CD4-positive, CD25-positive, alpha-beta regulatory T cell (primary cell): ENCODE measurements at regions not wholly inside any gene's neighbourhood (a gene's known extent, or its start where the extent isn't known, plus 50 kb on each side); places are given as distances from the start of the nearest gene placed in this dataset.

ENCODE experiments used
- ATAC-seq, 2 donors: fragments of 150-1000 bp; cut with Tn5 transposase; one replicate each; pipeline ENCODE4 v1.10.0; 2021; ENCODE audit warnings: low read depth in 2 of 2, moderate number of reproducible peaks in 2 of 2, moderate library complexity in 1 of 2
- DNase-seq, 3 donors: peaks; one replicate each; pipeline versions ENCODE4 v3.0.0 to v3.0.0-alpha.2; 2012 to 2022; ENCODE audit warnings: mixed read lengths in 1 of 3
- H3K27ac ChIP-seq: one replicate; pipeline ENCODE4 v1.7.0; 2013; ENCODE audit warnings: mild to moderate bottlenecking, low read length; ENCODE audit not compliant: insufficient read depth, poor library complexity, severe bottlenecking
- H3K27me3 ChIP-seq: one replicate; pipeline ENCODE4 v1.7.0; 2013; ENCODE audit warnings: low read length; ENCODE audit not compliant: control insufficient read depth, insufficient read depth
- H3K36me3 ChIP-seq: one replicate; pipeline ENCODE4 v1.7.0; 2013; ENCODE audit warnings: mild to moderate bottlenecking, low read length, moderate library complexity; ENCODE audit not compliant: control insufficient read depth, insufficient read depth
- H3K4me1 ChIP-seq: 2 replicates; pipeline ENCODE4 v1.7.0; 2013; ENCODE audit warnings: mild to moderate bottlenecking, low read length; ENCODE audit not compliant: insufficient read depth, control insufficient read depth, poor library complexity, severe bottlenecking
- H3K4me3 ChIP-seq: one replicate; pipeline ENCODE4 v1.7.0; 2013; ENCODE audit warnings: low read depth, mild to moderate bottlenecking, low read length, moderate library complexity
- H3K9me3 ChIP-seq, 2 experiments: 1 replicate in 1 of 2; 2 replicates in 1 of 2; pipeline ENCODE4 v1.7.0; 2013; ENCODE audit warnings: low read length in 2 of 2, mild to moderate bottlenecking in 1 of 2, moderate library complexity in 1 of 2; ENCODE audit not compliant: control insufficient read depth in 2 of 2
- H3K27ac Mint-ChIP-seq, 3 donors: one replicate each; pipeline ENCODE4 v1.8.0; 2020 to 2022; ENCODE audit warnings: mild to moderate bottlenecking in 3 of 3, mixed read lengths in 3 of 3, moderate library complexity in 2 of 3
- H3K27me3 Mint-ChIP-seq: one replicate; pipeline ENCODE4 v1.8.0; 2022; ENCODE audit warnings: mild to moderate bottlenecking, mixed read lengths
- H3K36me3 Mint-ChIP-seq: one replicate; pipeline ENCODE4 v1.8.0; 2020; ENCODE audit warnings: mixed read lengths
- H3K4me1 Mint-ChIP-seq, 4 donors: one replicate each; pipeline ENCODE4 v1.8.0; 2020 to 2022; ENCODE audit warnings: mixed read lengths in 4 of 4, mild to moderate bottlenecking in 1 of 4
- H3K4me3 Mint-ChIP-seq, 4 donors: one replicate each; pipeline ENCODE4 v1.8.0; 2020 to 2022; ENCODE audit warnings: mild to moderate bottlenecking in 4 of 4, mixed read lengths in 4 of 4, moderate library complexity in 3 of 4
- H3K9me3 Mint-ChIP-seq, 7 donors: one replicate each; pipeline ENCODE4 v1.8.0; 2020 to 2022; ENCODE audit warnings: mixed read lengths in 7 of 7, mild to moderate bottlenecking in 3 of 7, moderate library complexity in 2 of 7

- no peak overlapping the region for H3K27ac ChIP-seq
- H3K9me3 Mint-ChIP-seq: peaks cover 2 to 12% (median 5%) of the 10 kb centered on the region in 7 donors
- no peaks in the 10 kb centered on the region for H3K4me1 Mint-ChIP-seq
- no peak for DNase-seq
- H3K4me3 Mint-ChIP-seq: no peak overlapping the region
- no peaks in the 10 kb centered on the region for H3K4me1 ChIP-seq
- no peak for ATAC-seq
- no peaks in the 10 kb centered on the region for H3K36me3 ChIP-seq
- H3K4me3 ChIP-seq: no peak overlapping the region
- H3K9me3 ChIP-seq: peaks cover 0 to 5% of the 10 kb centered on the region in 2 experiments
- H3K27me3 ChIP-seq: no peaks in the 10 kb centered on the region
- H3K36me3 Mint-ChIP-seq: no peaks in the 10 kb centered on the region
- no peaks in the 10 kb centered on the region for H3K27me3 Mint-ChIP-seq
- H3K27ac Mint-ChIP-seq: no peak overlapping the region
Observed at GRCh38 chr11:91850021-91850420, 374.6 kb upstream of the FAT3 start.

- Histone ChIP-seq H3K27ac (no peak overlapping the region), H3K4me1 (no peaks in the 10 kb centered on the region), H3K9me3 (peaks cover 0 to 5% of the 10 kb centered on the region in 2 experiments), H3K27me3 (no peaks in the 10 kb centered on the region), H3K36me3 (no peaks in the 10 kb centered on the region), H3K4me3 (no peak overlapping the region)
- Mint-ChIP-seq H3K27me3 (no peaks in the 10 kb centered on the region), H3K4me1 (no peaks in the 10 kb centered on the region), H3K27ac (no peak overlapping the region), H3K9me3 (peaks cover 1 to 12% (median 5%) of the 10 kb centered on the region in 7 donors), H3K4me3 (no peak overlapping the region), H3K36me3 (no peaks in the 10 kb centered on the region)
- DNase-seq: no peak
- no peak for ATAC-seq
Observed at GRCh38 chr11:91846649-91847048, 378.0 kb upstream of the FAT3 start.

GRCh38 chr11:91846002-91846401 is 378.6 kb upstream of the FAT3 start:
- Mint-ChIP-seq H3K36me3 (no peaks in the 10 kb centered on the region), H3K27me3 (no peaks in the 10 kb centered on the region), H3K9me3 (peaks cover 1 to 12% (median 5%) of the 10 kb centered on the region in 7 donors), H3K27ac (no peak overlapping the region), H3K4me1 (no peaks in the 10 kb centered on the region), H3K4me3 (no peak overlapping the region)
- Histone ChIP-seq H3K4me1 (no peaks in the 10 kb centered on the region), H3K27ac (no peak overlapping the region), H3K27me3 (no peaks in the 10 kb centered on the region), H3K9me3 (peaks cover 0 to 3% of the 10 kb centered on the region in 2 experiments), H3K4me3 (no peak overlapping the region), H3K36me3 (no peaks in the 10 kb centered on the region)
- DNase-seq (no peak), ATAC-seq (no peak)

DNA sequence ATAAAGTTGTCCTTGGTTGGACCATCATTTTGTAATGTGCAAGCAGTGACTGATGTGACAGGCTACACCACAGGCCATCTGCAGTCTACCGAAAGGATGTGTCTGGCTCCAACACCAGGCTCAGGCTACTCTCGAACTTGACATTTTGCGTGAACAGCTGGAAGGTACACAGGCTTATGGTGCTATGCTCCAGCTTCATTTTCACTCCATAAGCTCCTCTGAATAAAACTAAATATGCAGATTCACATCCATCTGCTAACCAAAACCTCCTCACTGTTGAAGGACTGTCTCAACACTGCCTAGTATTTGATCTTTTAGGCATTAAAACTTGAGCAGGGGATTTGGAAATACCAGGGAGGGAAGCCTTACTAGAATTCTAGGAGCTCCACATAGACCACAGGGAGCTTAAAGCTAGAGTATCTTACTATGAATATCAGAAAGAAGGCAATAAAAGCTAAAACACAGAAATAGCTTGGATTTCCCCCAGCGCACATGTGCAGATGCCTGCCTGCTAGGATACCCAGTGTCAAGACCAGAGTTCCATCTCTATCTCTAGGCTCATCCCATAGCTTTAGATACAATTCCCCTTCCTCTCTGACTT is 383.9 kb upstream of the FAT3 start:
- H3K9me3 ChIP-seq: no peaks in the 10 kb centered on the region
- H3K4me3 Mint-ChIP-seq: no peak overlapping the region
- no peak overlapping the region for H3K27ac ChIP-seq
- no peaks in the 10 kb centered on the region for H3K27me3 Mint-ChIP-seq
- H3K36me3 Mint-ChIP-seq: no peaks in the 10 kb centered on the region
- no peak overlapping the region for H3K27ac Mint-ChIP-seq
- no peak for DNase-seq
- H3K9me3 Mint-ChIP-seq: peaks cover 0 to 8% (median 2%) of the 10 kb centered on the region in 7 donors
- no peaks in the 10 kb centered on the region for H3K36me3 ChIP-seq
- H3K4me3 ChIP-seq: no peak overlapping the region
- H3K4me1 ChIP-seq: no peaks in the 10 kb centered on the region
- no peaks in the 10 kb centered on the region for H3K27me3 ChIP-seq
- H3K4me1 Mint-ChIP-seq: no peaks in the 10 kb centered on the region
- no peak for ATAC-seq

DNA sequence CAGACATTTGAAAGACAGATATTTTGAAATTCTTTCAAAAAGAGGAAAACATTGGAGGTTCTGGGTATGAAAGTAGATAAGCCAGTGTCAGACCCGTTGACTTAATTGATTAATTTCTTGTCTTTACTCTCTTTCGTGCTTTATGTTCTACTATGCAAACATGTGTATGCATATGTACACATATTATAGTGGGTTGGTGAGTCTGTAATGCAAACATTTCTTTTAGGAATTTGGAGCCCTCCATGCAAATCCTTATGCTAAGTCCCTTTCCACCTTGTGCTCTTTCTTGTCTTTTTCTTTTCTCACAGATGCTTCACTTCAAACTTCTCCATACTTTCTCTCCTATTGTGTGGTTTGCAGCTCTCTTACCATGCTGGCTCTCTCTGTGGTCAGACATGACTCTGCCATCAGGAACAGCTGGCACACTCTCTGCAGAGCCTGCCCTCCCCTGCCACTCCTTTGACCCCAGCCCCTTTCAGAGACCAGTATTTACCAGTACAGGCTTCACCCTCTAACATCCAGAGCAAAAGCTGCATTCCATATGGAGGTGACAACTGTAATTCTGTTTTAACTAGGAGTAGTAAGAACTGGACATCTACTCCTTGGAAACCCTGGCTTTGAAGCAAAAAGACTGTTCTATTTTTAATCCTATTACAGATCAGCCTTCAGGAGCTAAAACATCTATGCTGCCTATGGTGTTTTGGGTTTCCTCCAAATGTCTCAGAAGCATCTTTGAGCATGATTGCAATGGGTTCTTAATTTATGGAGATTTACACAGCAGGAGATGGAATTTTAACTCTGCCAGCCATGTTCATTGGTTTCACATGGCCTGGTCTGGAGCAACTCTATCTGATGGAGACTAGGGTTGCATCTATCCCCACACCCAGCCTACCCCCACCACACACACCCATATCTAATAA is 386.9 kb upstream of the FAT3 start:
- H3K4me1 ChIP-seq: no peaks in the 10 kb centered on the region
- H3K36me3 Mint-ChIP-seq: no peaks in the 10 kb centered on the region
- H3K4me3 ChIP-seq: no peak overlapping the region
- no peaks in the 10 kb centered on the region for H3K27me3 Mint-ChIP-seq
- no peaks in the 10 kb centered on the region for H3K4me1 Mint-ChIP-seq
- no peaks in the 10 kb centered on the region for H3K9me3 ChIP-seq
- no peak overlapping the region for H3K27ac Mint-ChIP-seq
- H3K36me3 ChIP-seq: no peaks in the 10 kb centered on the region
- H3K27me3 ChIP-seq: no peaks in the 10 kb centered on the region
- DNase-seq: no peak
- H3K9me3 Mint-ChIP-seq: peaks cover 0 to 14% (median 3%) of the 10 kb centered on the region in 7 donors
- ATAC-seq: no peak
- H3K27ac ChIP-seq: no peak overlapping the region
- H3K4me3 Mint-ChIP-seq: no peak overlapping the region

GRCh38 chr11:91835051-91835560 is 389.5 kb upstream of the FAT3 start:
- no peak overlapping the region for H3K4me3 ChIP-seq
- DNase-seq (no peak), ATAC-seq (no peak)
- no peaks in the 10 kb centered on the region for H3K27me3 ChIP-seq
- Mint-ChIP-seq H3K9me3 (peaks cover 0 to 16% (median 3%) of the 10 kb centered on the region in 7 donors), H3K4me1 (no peaks in the 10 kb centered on the region), H3K27ac (no peak overlapping the region), H3K36me3 (no peaks in the 10 kb centered on the region), H3K4me3 (no peak overlapping the region), H3K27me3 (no peaks in the 10 kb centered on the region)
- no peaks in the 10 kb centered on the region for H3K4me1 ChIP-seq
- no peaks in the 10 kb centered on the region for H3K9me3 ChIP-seq
- no peak overlapping the region for H3K27ac ChIP-seq
- no peaks in the 10 kb centered on the region for H3K36me3 ChIP-seq

- no peaks in the 10 kb centered on the region for H3K4me1 Mint-ChIP-seq
- ATAC-seq: no peak
- no peaks in the 10 kb centered on the region for H3K36me3 ChIP-seq
- DNase-seq: no peak
- peaks cover 4 to 18% (median 5%) of the 10 kb centered on the region in 7 donors for H3K9me3 Mint-ChIP-seq
- no peak overlapping the region for H3K27ac Mint-ChIP-seq
- H3K4me3 Mint-ChIP-seq: no peak overlapping the region
- H3K36me3 Mint-ChIP-seq: no peaks in the 10 kb centered on the region
- H3K4me1 ChIP-seq: no peaks in the 10 kb centered on the region
- no peaks in the 10 kb centered on the region for H3K27me3 Mint-ChIP-seq
- H3K4me3 ChIP-seq: no peak overlapping the region
- no peak overlapping the region for H3K27ac ChIP-seq
- H3K27me3 ChIP-seq: no peaks in the 10 kb centered on the region
- H3K9me3 ChIP-seq: no peaks in the 10 kb centered on the region
Observed at GRCh38 chr11:91828901-91829300, 395.7 kb upstream of the FAT3 start.
